H1 (cell line): ENCODE measurements at regions not wholly inside any gene's neighbourhood (a gene's known extent, or its start where the extent isn't known, plus 50 kb on each side); places are given as distances from the start of the nearest gene placed in this dataset.

Source experiments
- CTCF ChIA-PET: fragments of 300-600 bp; sonication (Branson Sonifier 250); formaldehyde crosslinking; loops from one replicate; lab custom pipeline; 2021; ENCODE audit not compliant: partially characterized antibody; lab: Charles Lee
- POLR2A ChIA-PET: fragments of 300-600 bp; sonication (Branson Sonifier 250); formaldehyde crosslinking; loops from one replicate; lab custom pipeline; 2021; ENCODE audit warnings: inconsistent platforms; ENCODE audit not compliant: partially characterized antibody; lab: Charles Lee
- DNase-seq, 2 experiments: peaks; one replicate each; pipeline versions ENCODE4 v3.0.0 to v3.0.0-alpha.2; 2010 to 2022; ENCODE audit warnings: low spot score in 2 of 2, low read depth in 1 of 2, mixed read lengths in 1 of 2
- FAIRE-seq: peaks from 2 replicates; lab custom pipeline; 2011; peaks lifted over from hg19 to GRCh38; lab: Jason Lieb, UNC
- H2AFZ ChIP-seq: 2 replicates; pipeline ENCODE4 v1.8.1; 2012; ENCODE audit warnings: low read length, inconsistent platforms
- H2AK5ac ChIP-seq: 2 replicates; pipeline ENCODE4 v1.6.1; 2013; ENCODE audit warnings: low read depth, low read length
- H2BK120ac ChIP-seq: replicated peaks from 2 replicates; pipeline ENCODE3; 2013; ENCODE audit warnings: low read depth, low read length, inconsistent platforms
- H2BK12ac ChIP-seq: 2 replicates; pipeline ENCODE4 v1.6.1; 2013; ENCODE audit warnings: low read depth, low read length
- H2BK15ac ChIP-seq: 2 replicates; pipeline ENCODE4 v1.6.1; 2013; ENCODE audit warnings: low read length
- H2BK20ac ChIP-seq: 2 replicates; pipeline ENCODE4 v1.6.1; 2013; ENCODE audit warnings: low read length
- H2BK5ac ChIP-seq: 2 replicates; pipeline ENCODE4 v1.6.1; 2013; ENCODE audit warnings: low read depth, low read length
- H3K14ac ChIP-seq: 2 replicates; pipeline ENCODE4 v1.6.1; 2013; ENCODE audit warnings: inconsistent platforms; ENCODE audit not compliant: insufficient read length
- H3K18ac ChIP-seq: 2 replicates; pipeline ENCODE4 v1.6.1; 2013; ENCODE audit warnings: low read length; ENCODE audit errors: extremely low read depth
- H3K23ac ChIP-seq: 2 replicates; pipeline ENCODE4 v1.6.1; 2013; ENCODE audit warnings: inconsistent platforms; ENCODE audit not compliant: insufficient read length
- H3K23me2 ChIP-seq: 2 replicates; pipeline ENCODE4 v1.6.1; 2013; ENCODE audit warnings: low read depth, low read length
- H3K27ac ChIP-seq: 2 replicates; pipeline ENCODE4 v1.6.1; 2011; ENCODE audit warnings: low read depth, low read length, inconsistent platforms
- H3K27me3 ChIP-seq, 4 experiments: replicated peaks in 1 of 4; 1 replicate in 1 of 4; 2 replicates in 3 of 4; pipeline versions ENCODE4 v1.6.1 to v1.8.1; 2011 to 2013; ENCODE audit warnings: low read length in 3 of 4, mild to moderate bottlenecking in 3 of 4, inconsistent platforms in 2 of 4, mixed read lengths in 2 of 4, moderate library complexity in 1 of 4; ENCODE audit not compliant: control insufficient read depth in 3 of 4, insufficient read depth in 3 of 4; ENCODE audit errors: extremely low read depth in 1 of 4
- H3K36me3 ChIP-seq, 4 experiments: 2 replicates each; pipeline versions ENCODE4 v1.6.1 to v1.8.1; 2011 to 2013; ENCODE audit warnings: mild to moderate bottlenecking in 4 of 4, low read length in 3 of 4, moderate library complexity in 2 of 4, control low read depth in 1 of 4, inconsistent platforms in 1 of 4; ENCODE audit not compliant: insufficient read depth in 4 of 4, control insufficient read depth in 2 of 4
- H3K4ac ChIP-seq: replicated peaks from 2 replicates; pipeline ENCODE3; 2013; ENCODE audit warnings: low read length, low read depth, mixed read lengths, inconsistent platforms; ENCODE audit not compliant: insufficient read length
- H3K4me1 ChIP-seq, 4 experiments: replicated peaks in 1 of 4; 1 replicate in 1 of 4; 2 replicates in 3 of 4; pipeline versions ENCODE4 v1.6.1 to v1.8.1; 2011 to 2013; ENCODE audit warnings: low read length in 3 of 4, inconsistent platforms in 2 of 4, mixed read lengths in 1 of 4; ENCODE audit not compliant: insufficient read depth in 4 of 4, control insufficient read depth in 3 of 4
- H3K4me2 ChIP-seq, 2 experiments: 2 replicates each; pipeline versions ENCODE4 v1.6.1 to v1.8.1; 2011 to 2013; ENCODE audit warnings: low read depth in 2 of 2, low read length in 2 of 2, control low read depth in 1 of 2, inconsistent platforms in 1 of 2, mild to moderate bottlenecking in 1 of 2; ENCODE audit not compliant: insufficient read depth in 1 of 2
- H3K4me3 ChIP-seq, 4 experiments: fragments of 200-600, 300-600 bp in 1 of 4; sonication (generic), shearing (Covaris generic), sonication (Bioruptor Twin) in 1 of 4; 2 replicates each; pipeline versions ENCODE4 v1.5.1 to v1.8.1; 2011 to 2016; ENCODE audit warnings: low read length in 4 of 4, low read depth in 3 of 4, control low read depth in 2 of 4, inconsistent platforms in 2 of 4, mild to moderate bottlenecking in 2 of 4, mixed read lengths in 1 of 4, moderate library complexity in 1 of 4; ENCODE audit not compliant: insufficient read depth in 2 of 4; ENCODE audit errors: extremely low read depth in 1 of 4
- H3K56ac ChIP-seq: replicated peaks from 2 replicates; pipeline ENCODE3; 2013; ENCODE audit warnings: low read depth, mild to moderate bottlenecking, mixed read lengths, low read length, inconsistent platforms; ENCODE audit not compliant: insufficient read length
- H3K79me1 ChIP-seq: 2 replicates; pipeline ENCODE4 v1.6.1; 2013; ENCODE audit warnings: low read depth, low read length, control low read depth
- H3K79me2 ChIP-seq, 2 experiments: 2 replicates each; pipeline versions ENCODE4 v1.6.1 to v1.8.1; 2012 to 2013; ENCODE audit warnings: low read length in 2 of 2, mild to moderate bottlenecking in 2 of 2, inconsistent platforms in 1 of 2; ENCODE audit not compliant: insufficient read depth in 2 of 2, control insufficient read depth in 1 of 2
- H3K9ac ChIP-seq, 4 experiments: replicated peaks in 1 of 4; 1 replicate in 1 of 4; 2 replicates in 3 of 4; pipeline versions ENCODE4 v1.6.1 to v1.8.1; 2011 to 2013; ENCODE audit warnings: low read depth in 3 of 4, low read length in 3 of 4, control low read depth in 2 of 4, mild to moderate bottlenecking in 2 of 4, moderate library complexity in 2 of 4, inconsistent platforms in 1 of 4; ENCODE audit errors: extremely low read depth in 1 of 4
- H3K9me3 ChIP-seq, 2 experiments: 2 replicates each; pipeline versions ENCODE4 v1.6.1 to v1.8.1; 2012 to 2013; ENCODE audit warnings: mild to moderate bottlenecking in 2 of 2, moderate library complexity in 2 of 2, control low read depth in 1 of 2, inconsistent platforms in 1 of 2, low read depth in 1 of 2, low read length in 1 of 2, mixed read lengths in 1 of 2; ENCODE audit not compliant: insufficient read depth in 2 of 2
- H4K20me1 ChIP-seq, 2 experiments: replicated peaks in 1 of 2; 2 replicates each; pipeline versions ENCODE3 to v1.8.1; 2011 to 2013; ENCODE audit warnings: inconsistent platforms in 2 of 2, low read length in 2 of 2, mild to moderate bottlenecking in 1 of 2; ENCODE audit not compliant: insufficient read depth in 2 of 2, control insufficient read depth in 1 of 2
- H4K5ac ChIP-seq: 2 replicates; pipeline ENCODE4 v1.6.1; 2013; ENCODE audit warnings: low read length, low read depth, mixed read lengths, inconsistent platforms; ENCODE audit not compliant: insufficient read length
- H4K8ac ChIP-seq: 2 replicates; pipeline ENCODE4 v1.8.0; 2013; ENCODE audit warnings: mild to moderate bottlenecking, moderate library complexity, low read length, inconsistent platforms; ENCODE audit not compliant: insufficient read depth; ENCODE audit errors: extremely low read depth
- H4K91ac ChIP-seq: replicated peaks from 2 replicates; pipeline ENCODE3; 2013; ENCODE audit warnings: low read length, mixed read lengths, inconsistent platforms; ENCODE audit not compliant: insufficient read length
- ASH2L ChIP-seq: fragments of 200-600, 300-600 bp; sonication (generic); IDR thresholded peaks from one replicate; pipeline ENCODE4 v1.7.1; 2017; ENCODE audit warnings: low read length

- TF ChIP-seq ASH2L, result no peak
- no peak overlapping the region for H2AK5ac ChIP-seq
Observed at GRCh38 chr3:147864754-147865354, 455.7 kb downstream of the ZIC1 start.

More at GRCh38 chr3:147864754-147865354, 455.7 kb downstream of the ZIC1 start:
- H3K9me3 ChIP-seq, result peaks cover 38 to 46% of the 10 kb centered on the region in 2 experiments
- H3K23me2 ChIP-seq, result no peaks in the 10 kb centered on the region; the same call in 1 of the 2 replicates
- no peak overlapping the region for H3K18ac ChIP-seq
- CTCF ChIA-PET, result interaction anchor here (0.7 kb wide), 1 partner anchor 43 kb away, joined by 3 read pairs; no protein-coding TSS in a partner anchor
- no peaks in the 10 kb centered on the region for H3K79me2 ChIP-seq
- H4K8ac ChIP-seq, result no peak overlapping the region
- H3K4me1 ChIP-seq, result no peaks in the 10 kb centered on the region
- no peak overlapping the region for H2BK20ac ChIP-seq
- POLR2A ChIA-PET, result no interaction called here
- H3K4me2 ChIP-seq, result no peak overlapping the region
- no peak overlapping the region for H2BK120ac ChIP-seq
- no peak overlapping the region for H3K4ac ChIP-seq
- FAIRE-seq (no peak), DNase-seq (no peak)
- no peak overlapping the region for H3K56ac ChIP-seq
- H3K27me3 ChIP-seq, result no peaks in the 10 kb centered on the region
- H4K20me1 ChIP-seq, result no peaks in the 10 kb centered on the region
- no peak overlapping the region for H3K27ac ChIP-seq
- H3K79me1 ChIP-seq, result no peaks in the 10 kb centered on the region
- H3K14ac ChIP-seq, result no peak overlapping the region
- no peak overlapping the region for H4K5ac ChIP-seq
- no peak overlapping the region for H2AFZ ChIP-seq
- no peak overlapping the region for H2BK15ac ChIP-seq
- H4K91ac ChIP-seq, result no peak overlapping the region
- H3K4me3 ChIP-seq, result no peak overlapping the region
- H2BK12ac ChIP-seq, result no peak overlapping the region
- H3K23ac ChIP-seq, result no peak overlapping the region
- no peak overlapping the region for H2BK5ac ChIP-seq
- peaks cover 0 to 3% (median 0%) of the 10 kb centered on the region in 4 experiments; a peak in 1 of 8 replicates for H3K36me3 ChIP-seq
- H3K9ac ChIP-seq, result no peak overlapping the region
